ENCODE measurements at regions not wholly inside any gene's neighbourhood (a gene's known extent, or its start where the extent isn't known, plus 50 kb on each side); places are given as distances from the start of the nearest gene placed in this dataset.

DNA sequence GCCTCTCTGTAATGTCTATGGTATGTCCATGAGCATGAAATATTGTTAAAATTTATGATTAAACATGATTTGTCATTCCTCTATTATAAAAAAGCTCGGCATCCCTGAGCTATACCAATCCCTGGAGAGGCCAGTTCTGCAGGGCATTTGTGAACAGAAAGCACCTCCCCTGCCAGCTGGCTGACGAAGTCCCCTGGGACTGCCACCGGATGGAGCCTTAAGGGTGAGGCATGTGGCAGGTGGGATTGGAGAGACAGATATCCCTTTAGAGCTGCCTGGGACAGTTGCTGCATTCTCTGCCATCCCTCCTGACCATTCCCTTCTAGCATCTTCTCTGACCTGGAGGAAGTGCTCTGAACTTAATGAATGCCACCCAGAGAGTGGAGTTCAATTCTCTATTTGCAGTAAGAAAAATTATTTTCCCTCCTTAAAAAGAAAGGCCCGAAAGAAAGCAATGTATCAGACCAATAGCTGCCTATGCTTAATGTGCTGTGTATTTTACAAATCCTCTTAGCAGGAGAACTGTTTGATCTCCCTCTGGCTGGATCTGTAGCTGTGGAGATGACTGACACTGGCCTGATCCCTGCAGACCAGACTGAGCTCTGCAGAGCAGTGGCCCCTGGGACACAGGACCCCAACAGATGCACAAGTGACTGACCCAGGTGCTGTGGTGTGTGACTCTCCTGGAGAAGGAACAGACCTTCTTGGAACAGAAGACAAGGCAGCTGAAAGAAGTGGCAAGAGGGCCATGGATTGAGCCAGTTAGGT, 219.0 kb upstream of the NAV2 start:
- no peak overlapping the region for H3K4me3 ChIP-seq
- DNase-seq: no peak
- no peak overlapping the region for H3K27ac ChIP-seq
- TF ChIP-seq POLR2A (IDR thresholded peaks at IDR 0.05): no peak
- TF ChIP-seq CTCF (IDR thresholded peaks at IDR 0.05): no peak
- H3K36me3 ChIP-seq: no peaks in the 10 kb centered on the region
- no peaks in the 10 kb centered on the region for H3K9me3 ChIP-seq
- WGBS, 2 donors: 34 to 50% methylated on average over 2 to 4 of the region's 4 CpGs
- no peaks in the 10 kb centered on the region for H3K4me1 ChIP-seq
- intact Hi-C loops (cut with DNase I): no loop called here
- peaks cover 0 to 3% (median 0%) of the 10 kb centered on the region in 4 donors for H3K27me3 ChIP-seq

- intact Hi-C loops (cut with DNase I): no loop called here
- TF ChIP-seq CTCF (IDR thresholded peaks at IDR 0.05) (no peak), POLR2A (IDR thresholded peaks at IDR 0.05) (no peak)
- DNase-seq: no peak
- no peak overlapping the region for H3K4me3 ChIP-seq
- no peaks in the 10 kb centered on the region for H3K4me1 ChIP-seq
- no peaks in the 10 kb centered on the region for H3K9me3 ChIP-seq
- H3K27me3 ChIP-seq: peaks cover 0 to 36% (median 0%) of the 10 kb centered on the region in 4 donors
- WGBS, 2 donors: 65 to 80% methylated on average over 5 to 6 of the region's 6 CpGs
- H3K27ac ChIP-seq: no peak overlapping the region
- H3K36me3 ChIP-seq: no peaks in the 10 kb centered on the region
Measured at GRCh38 chr11:19482319-19483100, 230.1 kb upstream of the NAV2 start.

- no peaks in the 10 kb centered on the region for H3K9me3 ChIP-seq
- H3K4me1 ChIP-seq: no peaks in the 10 kb centered on the region
- whole genome bisulfite sequencing, 2 donors: 73 to 89% methylated on average over 2 of the region's 2 CpGs
- intact Hi-C loops (cut with DNase I): no loop called here
- H3K4me3 ChIP-seq: no peak overlapping the region
- DNase-seq: no peak
- no peak overlapping the region for H3K27ac ChIP-seq
- TF ChIP-seq CTCF (IDR thresholded peaks at IDR 0.05) (no peak), POLR2A (IDR thresholded peaks at IDR 0.05) (no peak)
- peaks cover 0 to 51% (median 0%) of the 10 kb centered on the region in 4 donors for H3K27me3 ChIP-seq
- no peaks in the 10 kb centered on the region for H3K36me3 ChIP-seq
Measured at GRCh38 chr11:19480540-19480939, 232.1 kb upstream of the NAV2 start.

- H3K27ac ChIP-seq: no peak overlapping the region
- no peaks in the 10 kb centered on the region for H3K9me3 ChIP-seq
- WGBS, 2 donors: 29 to 46% methylated on average over 4 to 7 of the region's 7 CpGs
- no peak for DNase-seq
- H3K4me1 ChIP-seq: no peaks in the 10 kb centered on the region
- H3K36me3 ChIP-seq: no peaks in the 10 kb centered on the region
- H3K27me3 ChIP-seq: peaks cover 0 to 51% (median 0%) of the 10 kb centered on the region in 4 donors
- no peak overlapping the region for H3K4me3 ChIP-seq
- TF ChIP-seq POLR2A (IDR thresholded peaks at IDR 0.05): no peak
- TF ChIP-seq CTCF (IDR thresholded peaks at IDR 0.05): no peak
- intact Hi-C loops (cut with DNase I): no loop called here
Measured at GRCh38 chr11:19478891-19479290, 233.7 kb upstream of the NAV2 start.

Measured in esophagus squamous epithelium (tissue), 5 donors.